ENCODE measurements at regions not wholly inside any gene's neighbourhood (a gene's known extent, or its start where the extent isn't known, plus 50 kb on each side); places are given as distances from the start of the nearest gene placed in this dataset.

DNA sequence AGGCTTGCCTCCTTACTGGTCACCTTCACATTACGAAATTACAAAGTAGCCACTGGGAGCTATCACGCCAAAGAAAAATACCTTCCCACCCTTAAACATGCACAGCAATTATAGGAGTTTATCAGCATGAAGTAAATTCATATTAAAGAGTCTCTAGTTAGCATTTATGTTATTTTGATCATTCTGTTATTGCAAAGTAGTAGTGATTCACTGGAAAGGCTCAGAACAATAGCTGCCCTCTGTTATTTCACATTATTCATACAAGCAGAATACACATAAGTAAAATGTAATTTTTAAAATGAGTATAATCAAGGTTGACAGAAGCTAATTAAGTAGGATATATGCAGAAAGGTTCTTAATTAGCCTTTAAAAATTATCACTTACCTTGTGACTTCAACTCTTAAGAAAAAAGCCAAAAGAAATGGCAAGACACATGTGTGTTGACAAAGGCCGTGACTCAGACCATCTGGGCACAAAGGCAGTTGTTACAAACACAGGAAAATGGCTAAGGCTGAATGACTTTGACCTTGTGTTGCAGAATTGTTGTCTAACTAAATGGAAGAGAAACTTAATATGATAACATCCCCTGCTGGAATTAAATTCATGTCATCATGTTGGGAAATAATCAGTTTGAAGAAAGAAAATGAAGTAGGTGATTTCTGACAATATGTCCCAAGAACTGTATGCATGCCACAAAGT is 108.3 kb downstream of the ARL6IP6 start:
- TF ChIP-seq, protein P1, sequence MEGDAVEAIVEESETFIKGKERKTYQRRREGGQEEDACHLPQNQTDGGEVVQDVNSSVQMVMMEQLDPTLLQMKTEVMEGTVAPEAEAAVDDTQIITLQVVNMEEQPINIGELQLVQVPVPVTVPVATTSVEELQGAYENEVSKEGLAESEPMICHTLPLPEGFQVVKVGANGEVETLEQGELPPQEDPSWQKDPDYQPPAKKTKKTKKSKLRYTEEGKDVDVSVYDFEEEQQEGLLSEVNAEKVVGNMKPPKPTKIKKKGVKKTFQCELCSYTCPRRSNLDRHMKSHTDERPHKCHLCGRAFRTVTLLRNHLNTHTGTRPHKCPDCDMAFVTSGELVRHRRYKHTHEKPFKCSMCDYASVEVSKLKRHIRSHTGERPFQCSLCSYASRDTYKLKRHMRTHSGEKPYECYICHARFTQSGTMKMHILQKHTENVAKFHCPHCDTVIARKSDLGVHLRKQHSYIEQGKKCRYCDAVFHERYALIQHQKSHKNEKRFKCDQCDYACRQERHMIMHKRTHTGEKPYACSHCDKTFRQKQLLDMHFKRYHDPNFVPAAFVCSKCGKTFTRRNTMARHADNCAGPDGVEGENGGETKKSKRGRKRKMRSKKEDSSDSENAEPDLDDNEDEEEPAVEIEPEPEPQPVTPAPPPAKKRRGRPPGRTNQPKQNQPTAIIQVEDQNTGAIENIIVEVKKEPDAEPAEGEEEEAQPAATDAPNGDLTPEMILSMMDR (IDR thresholded peaks at IDR 0.05; ENCODE audit: low read depth, low read length) = no peak
- no peak for TF ChIP-seq POLR2A (IDR thresholded peaks at IDR 0.05; ENCODE audit: extremely low read depth, insufficient read length)
- TF ChIP-seq MYC (IDR thresholded peaks at IDR 0.05; ENCODE audit: low read depth, low read length) = no peak

All from NB4 (cell line).